ENCODE measurements at regions not wholly inside any gene's neighbourhood (a gene's known extent, or its start where the extent isn't known, plus 50 kb on each side); places are given as distances from the start of the nearest gene placed in this dataset.
A peak's percentile ranks its signal among the peaks of the same experiment; 100 is the strongest.
"Not testable (repeated sequence)": the region's sequence is repeated elsewhere in the genome, so short reads cannot be mapped to it uniquely, and the experiment has no call there.

GRCh38 chr17:83192161-83192788 lies 112.9 kb downstream of the METRNL start:
- DNase-seq, result no peak

- DNase-seq, result not testable (repeated sequence)
These were observed 113.5 kb downstream of the METRNL start for GRCh38 chr17:83192789-83193335.

- DNase-seq, result no peak
These were observed 114.2 kb downstream of the METRNL start for GRCh38 chr17:83193336-83194185.

GRCh38 chr17:83194186-83194561 lies 114.8 kb downstream of the METRNL start:
- no peak for DNase-seq

- no peak for DNase-seq
These were observed 115.4 kb downstream of the METRNL start for GRCh38 chr17:83194761-83195329.

GRCh38 chr17:83195330-83196023 lies 116.1 kb downstream of the METRNL start:
- no peak for DNase-seq

- DNase-seq, result peak; percentile 49
These were observed 116.6 kb downstream of the METRNL start for GRCh38 chr17:83196024-83196365.

GRCh38 chr17:83196366-83196765 lies 117.0 kb downstream of the METRNL start:
- no peak for DNase-seq

GRCh38 chr17:83196973-83197880 lies 117.8 kb downstream of the METRNL start:
- DNase-seq, result no peak

GRCh38 chr17:83198366-83199341 lies 119.2 kb downstream of the METRNL start:
- DNase-seq, result no peak

GRCh38 chr17:83199500-83200201 lies 120.2 kb downstream of the METRNL start:
- DNase-seq, result peak; percentile 42

GRCh38 chr17:83200231-83200699 lies 120.9 kb downstream of the METRNL start:
- no peak for DNase-seq

GRCh38 chr17:83200751-83201150 lies 121.3 kb downstream of the METRNL start:
- DNase-seq, result no peak

- DNase-seq, result no peak
These were observed 122.0 kb downstream of the METRNL start for GRCh38 chr17:83201206-83202001.

- DNase-seq, result no peak
These were observed 122.9 kb downstream of the METRNL start for GRCh38 chr17:83202002-83203000.

GRCh38 chr17:83203073-83203471 lies 123.7 kb downstream of the METRNL start:
- DNase-seq, result no peak

GRCh38 chr17:83203472-83204221 lies 124.2 kb downstream of the METRNL start:
- no peak for DNase-seq

Data from hindlimb muscle (tissue), 1 donor.